ENCODE measurements at regions not wholly inside any gene's neighbourhood (a gene's known extent, or its start where the extent isn't known, plus 50 kb on each side); places are given as distances from the start of the nearest gene placed in this dataset.

GRCh38 chr9:88220652-88221051, 82.4 kb upstream of the SPATA31C2 start:
- H3K4me2 ChIP-seq (ENCODE audit: low read length), result no peak overlapping the region
- no peaks in the 10 kb centered on the region for H3K36me3 ChIP-seq (ENCODE audit: control insufficient read depth, low read length)
- no peak overlapping the region for H3K4me3 ChIP-seq (ENCODE audit: low read length)
- TF ChIP-seq CTCF (IDR thresholded peaks at IDR 0.05; ENCODE audit: low read depth, low read length, poor library complexity, severe bottlenecking) (no peak), EZH2phosphoT487 (IDR thresholded peaks at IDR 0.05; ENCODE audit: borderline replicate concordance, low read length) (no peak)
- H3K79me2 ChIP-seq (ENCODE audit: control insufficient read depth, low read length), result no peaks in the 10 kb centered on the region
- no peak overlapping the region for H3K27ac ChIP-seq (ENCODE audit: low read depth, low read length)
- H3K4me1 ChIP-seq (ENCODE audit: control insufficient read depth, low read length), result no peaks in the 10 kb centered on the region
- H4K20me1 ChIP-seq (ENCODE audit: control insufficient read depth, insufficient read depth, low read depth, low read length), result no peaks in the 10 kb centered on the region
- no peaks in the 10 kb centered on the region for H3K9me3 ChIP-seq (ENCODE audit: control insufficient read depth, insufficient read depth, low read length)
- H3F3A ChIP-seq (ENCODE audit: control insufficient read depth, insufficient read depth), result no peaks in the 10 kb centered on the region
- H3K27me3 ChIP-seq (ENCODE audit: control insufficient read depth, low read length), result no peaks in the 10 kb centered on the region
- H3K9me2 ChIP-seq (replicated peaks; ENCODE audit: control insufficient read depth, low read length), result no peaks in the 10 kb centered on the region

- no peaks in the 10 kb centered on the region for H3K79me2 ChIP-seq (ENCODE audit: control insufficient read depth, low read length)
- H3K4me1 ChIP-seq (ENCODE audit: control insufficient read depth, low read length), result no peaks in the 10 kb centered on the region
- no peaks in the 10 kb centered on the region for H3K36me3 ChIP-seq (ENCODE audit: control insufficient read depth, low read length)
- no peaks in the 10 kb centered on the region for H3K9me2 ChIP-seq (replicated peaks; ENCODE audit: control insufficient read depth, low read length)
- no peaks in the 10 kb centered on the region for H3K27me3 ChIP-seq (ENCODE audit: control insufficient read depth, low read length)
- H3K4me2 ChIP-seq (ENCODE audit: low read length), result no peak overlapping the region
- no peaks in the 10 kb centered on the region for H3F3A ChIP-seq (ENCODE audit: control insufficient read depth, insufficient read depth)
- no peak overlapping the region for H3K27ac ChIP-seq (ENCODE audit: low read depth, low read length)
- no peaks in the 10 kb centered on the region for H3K9me3 ChIP-seq (ENCODE audit: control insufficient read depth, insufficient read depth, low read length)
- H3K4me3 ChIP-seq (ENCODE audit: low read length), result no peak overlapping the region
- no peaks in the 10 kb centered on the region for H4K20me1 ChIP-seq (ENCODE audit: control insufficient read depth, insufficient read depth, low read depth, low read length)
- TF ChIP-seq CTCF (IDR thresholded peaks at IDR 0.05; ENCODE audit: low read depth, low read length, poor library complexity, severe bottlenecking), result no peak
- TF ChIP-seq EZH2phosphoT487 (IDR thresholded peaks at IDR 0.05; ENCODE audit: borderline replicate concordance, low read length), result no peak
Observed at GRCh38 chr9:88219601-88220000, 81.3 kb upstream of the SPATA31C2 start.

GRCh38 chr9:88218726-88219125, 80.5 kb upstream of the SPATA31C2 start:
- Histone ChIP-seq H3K79me2 (ENCODE audit: control insufficient read depth, low read length) (no peaks in the 10 kb centered on the region), H3K27me3 (ENCODE audit: control insufficient read depth, low read length) (no peaks in the 10 kb centered on the region), H3K4me2 (ENCODE audit: low read length) (no peak overlapping the region), H3F3A (ENCODE audit: control insufficient read depth, insufficient read depth) (no peaks in the 10 kb centered on the region), H3K27ac (ENCODE audit: low read depth, low read length) (no peak overlapping the region), H3K4me1 (ENCODE audit: control insufficient read depth, low read length) (no peaks in the 10 kb centered on the region), H3K9me2 (replicated peaks; ENCODE audit: control insufficient read depth, low read length) (no peaks in the 10 kb centered on the region), H3K9me3 (ENCODE audit: control insufficient read depth, insufficient read depth, low read length) (no peaks in the 10 kb centered on the region), H3K4me3 (ENCODE audit: low read length) (no peak overlapping the region), H3K36me3 (ENCODE audit: control insufficient read depth, low read length) (no peaks in the 10 kb centered on the region), H4K20me1 (ENCODE audit: control insufficient read depth, insufficient read depth, low read depth, low read length) (no peaks in the 10 kb centered on the region)
- TF ChIP-seq CTCF (IDR thresholded peaks at IDR 0.05; ENCODE audit: low read depth, low read length, poor library complexity, severe bottlenecking) (no peak), EZH2phosphoT487 (IDR thresholded peaks at IDR 0.05; ENCODE audit: borderline replicate concordance, low read length) (no peak)

Measured in DOHH2 (cell line).